Fibroblast of the conjunctiva (primary cell): ENCODE measurements at regions not wholly inside any gene's neighbourhood (a gene's known extent, or its start where the extent isn't known, plus 50 kb on each side); places are given as distances from the start of the nearest gene placed in this dataset.
"Not testable (repeated sequence)": the region's sequence is repeated elsewhere in the genome, so short reads cannot be mapped to it uniquely, and the experiment has no call there.

Source experiments
- DNase-seq: peaks from one replicate; pipeline ENCODE4 v3.0.0-alpha.2; 2010; ENCODE audit warnings: low read depth

- DNase-seq, result peak; percentile 0
Observed at GRCh38 chr16:70014915-70015314, 63.8 kb downstream of the CLEC18A start.

- not testable (repeated sequence) for DNase-seq
Observed at GRCh38 chr16:70016751-70017150, 65.6 kb downstream of the CLEC18A start.

- peak; percentile 1 for DNase-seq
Observed at GRCh38 chr16:70018254-70018653, 67.1 kb downstream of the CLEC18A start.

- DNase-seq, result not testable (repeated sequence)
Observed at GRCh38 chr16:70023207-70023606, 72.1 kb downstream of the CLEC18A start.

- not testable (repeated sequence) for DNase-seq
Observed at GRCh38 chr16:70023956-70024355, 72.8 kb downstream of the CLEC18A start.

GRCh38 chr16:70026165-70026854 is 75.2 kb downstream of the CLEC18A start:
- DNase-seq, result peak; percentile 3

GRCh38 chr16:70032906-70033305 is 81.2 kb upstream of the PDPR start:
- DNase-seq, result not testable (repeated sequence)

GRCh38 chr16:70037913-70038312 is 76.2 kb upstream of the PDPR start:
- not testable (repeated sequence) for DNase-seq

- not testable (repeated sequence) for DNase-seq
Observed at GRCh38 chr16:70040554-70040953, 73.6 kb upstream of the PDPR start.

- DNase-seq, result not testable (repeated sequence)
Observed at GRCh38 chr16:70043538-70044067, 70.5 kb upstream of the PDPR start.

- DNase-seq, result not testable (repeated sequence)
Observed at GRCh38 chr16:70046560-70046959, 67.6 kb upstream of the PDPR start.

- not testable (repeated sequence) for DNase-seq
Observed at GRCh38 chr16:70048083-70048482, 66.0 kb upstream of the PDPR start.

- not testable (repeated sequence) for DNase-seq
Observed at GRCh38 chr16:70058056-70058455, 56.1 kb upstream of the PDPR start.

GRCh38 chr16:70059429-70059828 is 54.7 kb upstream of the PDPR start:
- not testable (repeated sequence) for DNase-seq

- not testable (repeated sequence) for DNase-seq
Observed at GRCh38 chr16:70060521-70061027, 53.6 kb upstream of the PDPR start.

GRCh38 chr16:70061671-70062218 is 52.4 kb upstream of the PDPR start:
- DNase-seq, result not testable (repeated sequence)

- not testable (repeated sequence) for DNase-seq
Observed at GRCh38 chr16:70062947-70063346, 51.2 kb upstream of the PDPR start.
